ENCODE measurements at regions not wholly inside any gene's neighbourhood (a gene's known extent, or its start where the extent isn't known, plus 50 kb on each side); places are given as distances from the start of the nearest gene placed in this dataset.

DNA sequence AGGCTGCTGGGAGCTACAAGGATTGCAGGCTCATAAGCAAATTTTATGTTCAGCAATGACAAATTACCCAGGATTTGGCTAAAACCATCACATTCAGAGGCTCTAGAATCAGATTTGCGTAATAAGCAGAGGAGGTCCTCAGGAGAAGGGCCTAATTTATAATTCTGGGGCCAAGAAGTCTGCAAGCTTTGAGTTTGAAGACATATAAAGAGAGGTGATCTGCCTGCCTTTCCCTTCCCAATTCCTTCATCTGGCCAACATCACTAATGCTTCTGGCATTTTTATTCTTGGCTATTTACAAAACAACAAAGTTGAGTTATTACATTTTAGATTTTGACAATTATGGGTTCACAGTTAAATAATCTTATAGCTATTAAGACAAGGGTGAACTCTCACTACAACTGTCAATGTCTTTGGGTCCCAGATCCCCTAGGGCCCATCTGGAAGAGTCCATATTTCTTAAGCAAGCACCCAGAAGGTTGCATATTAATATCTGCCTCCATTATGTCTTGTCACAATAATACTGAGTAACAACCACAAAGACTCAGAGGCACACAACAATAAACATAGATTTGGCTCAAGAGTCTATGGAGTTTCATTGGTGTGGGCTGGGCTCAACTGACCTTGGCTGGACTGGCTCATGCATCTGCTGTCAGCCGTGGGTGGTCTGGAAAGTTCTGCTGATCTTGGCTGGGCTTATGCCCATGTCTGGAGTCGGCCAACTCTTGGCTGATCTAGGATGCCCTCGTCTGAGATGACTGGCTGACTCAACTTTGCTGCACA lies 67.2 kb upstream of the CD82 start:
- DNase-seq, result peak in 1 of 3 donors; percentile 13

DNA sequence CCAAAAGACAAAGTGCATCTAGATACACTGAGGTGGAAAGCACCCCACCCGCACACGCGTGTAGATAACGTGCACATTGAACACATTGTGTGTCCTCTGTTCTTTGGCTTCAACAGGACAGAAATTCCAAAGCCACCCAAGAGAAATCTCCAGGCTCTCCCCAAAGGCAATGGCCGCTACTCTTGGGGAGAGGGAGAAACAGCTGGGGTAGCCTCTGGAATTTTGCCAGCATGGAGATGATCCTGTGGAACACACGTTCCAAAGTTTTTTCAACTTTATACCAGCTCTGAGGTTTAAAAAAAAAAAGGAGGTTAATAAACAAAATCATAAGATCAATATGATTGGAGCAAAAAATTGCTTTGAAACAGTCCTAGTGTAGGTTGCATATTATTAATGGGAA lies 63.0 kb upstream of the CD82 start:
- no peak for DNase-seq

DNA sequence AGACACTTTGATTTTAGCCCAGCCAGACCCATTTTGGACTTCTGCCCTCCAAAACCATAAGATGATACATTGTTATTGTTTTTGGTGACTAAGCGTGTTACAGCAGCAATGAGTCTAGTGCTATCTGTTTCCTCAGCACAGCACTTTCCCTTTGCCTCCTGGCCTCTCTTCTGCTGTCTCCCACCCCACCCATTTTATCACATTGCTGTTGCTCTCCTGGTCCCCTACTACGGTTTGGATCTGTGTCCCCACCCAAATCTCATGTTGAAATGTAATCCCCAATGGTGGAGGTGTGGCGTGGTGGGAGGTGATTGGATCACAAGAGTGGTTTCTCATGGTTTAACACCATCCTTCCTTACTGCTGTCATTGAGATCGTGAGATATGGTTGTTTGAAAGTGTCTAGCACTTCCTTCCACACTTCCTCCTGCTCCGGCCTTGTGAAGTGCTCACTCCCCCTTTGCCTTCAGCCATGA lies 59.8 kb upstream of the CD82 start:
- DNase-seq, result no peak

DNA sequence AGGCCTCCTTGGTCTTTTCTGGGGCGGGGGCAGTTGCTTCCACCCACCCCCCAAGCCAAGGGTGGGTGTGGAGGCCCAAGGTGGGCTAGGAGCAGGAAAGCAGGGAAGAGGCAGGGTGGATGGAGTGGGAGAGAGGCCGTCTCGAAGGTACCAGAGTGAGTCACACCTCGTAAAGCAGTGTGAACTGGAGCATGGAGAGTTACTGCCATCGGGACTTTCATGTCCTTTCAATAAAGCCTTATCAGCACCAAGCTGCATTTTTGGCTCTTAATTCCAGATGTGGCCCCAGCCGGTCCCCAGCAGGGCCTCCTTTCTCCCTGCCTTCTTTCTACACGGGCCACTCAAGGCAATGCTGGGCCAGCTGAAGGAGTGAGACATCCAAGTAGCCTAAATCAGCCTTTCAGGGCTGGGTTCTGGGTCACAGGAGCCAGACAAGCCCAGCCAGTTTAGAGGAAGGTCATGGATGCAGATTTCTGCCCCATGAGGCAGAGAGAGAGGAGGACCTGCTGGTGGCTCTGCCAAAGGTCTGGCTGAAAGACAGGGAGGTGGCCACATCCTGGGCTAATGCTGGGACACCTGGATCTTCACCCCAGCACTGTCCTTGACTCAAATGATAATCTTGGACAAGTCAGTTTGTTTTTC lies 59.0 kb upstream of the CD82 start:
- DNase-seq, result no peak

DNA sequence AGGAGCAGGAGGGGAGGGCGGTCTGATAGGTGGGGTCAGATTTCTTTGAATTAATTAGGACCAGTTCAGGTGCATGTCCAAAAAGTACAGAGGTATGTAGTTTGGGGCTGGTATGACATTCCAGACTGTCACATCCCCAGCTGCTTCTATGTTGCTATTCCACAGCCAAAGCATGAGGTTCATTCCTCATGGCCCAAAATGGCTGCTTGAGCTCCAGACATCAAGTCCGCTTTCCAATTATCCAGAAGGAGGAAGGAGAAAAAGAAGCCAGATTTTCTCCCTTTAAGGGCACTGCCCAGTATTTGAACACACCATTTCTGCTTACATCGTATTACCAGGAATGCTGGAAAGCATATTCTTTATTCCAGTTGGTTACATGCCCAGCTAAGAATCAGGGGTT lies 58.0 kb upstream of the CD82 start:
- no peak for DNase-seq

DNA sequence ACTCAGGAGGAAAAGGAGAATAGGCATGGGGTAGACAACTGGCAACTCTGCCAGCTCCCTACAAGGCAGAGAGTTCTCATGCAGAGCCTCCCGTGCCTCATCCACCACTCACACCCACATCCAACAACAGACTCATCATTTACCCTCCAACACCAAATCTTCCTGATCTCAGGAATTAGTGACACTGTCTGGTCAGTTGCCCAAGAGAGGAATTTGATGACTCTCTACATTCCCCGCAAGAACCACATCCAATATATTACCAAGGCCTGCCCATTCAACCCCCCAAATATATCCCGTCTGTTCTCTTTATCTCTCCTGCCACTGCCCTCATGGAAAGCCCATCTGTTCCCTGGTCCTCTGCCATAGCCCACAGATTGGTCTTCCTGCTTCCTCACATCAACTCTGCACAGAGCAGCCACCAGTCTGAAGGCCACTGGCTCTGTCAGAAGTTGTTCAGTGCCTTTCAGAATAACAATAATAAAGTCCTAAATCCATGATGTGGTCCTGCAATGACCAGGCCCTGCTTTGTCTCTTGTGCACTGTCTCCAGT lies 57.5 kb upstream of the CD82 start:
- DNase-seq, result no peak

DNA sequence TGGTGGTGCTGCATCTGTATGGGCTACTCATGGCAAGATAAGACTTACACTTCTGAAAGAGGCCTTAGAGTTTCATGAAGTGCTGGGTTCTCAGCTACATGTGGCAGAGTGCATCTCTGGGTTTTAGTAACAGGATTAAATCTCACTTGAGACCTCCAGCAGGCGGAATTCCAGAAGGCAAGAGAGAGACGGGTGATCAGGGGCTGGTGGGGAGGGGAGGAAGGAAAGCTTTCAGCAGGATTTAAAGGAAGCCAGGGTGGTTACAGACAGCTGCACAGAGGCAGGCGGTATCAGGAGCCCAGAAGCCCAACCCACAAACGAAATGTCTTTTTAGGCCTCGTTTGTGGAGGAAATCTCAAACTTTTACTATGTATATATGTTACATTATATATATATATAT lies 56.2 kb upstream of the CD82 start:
- DNase-seq, result no peak

DNA sequence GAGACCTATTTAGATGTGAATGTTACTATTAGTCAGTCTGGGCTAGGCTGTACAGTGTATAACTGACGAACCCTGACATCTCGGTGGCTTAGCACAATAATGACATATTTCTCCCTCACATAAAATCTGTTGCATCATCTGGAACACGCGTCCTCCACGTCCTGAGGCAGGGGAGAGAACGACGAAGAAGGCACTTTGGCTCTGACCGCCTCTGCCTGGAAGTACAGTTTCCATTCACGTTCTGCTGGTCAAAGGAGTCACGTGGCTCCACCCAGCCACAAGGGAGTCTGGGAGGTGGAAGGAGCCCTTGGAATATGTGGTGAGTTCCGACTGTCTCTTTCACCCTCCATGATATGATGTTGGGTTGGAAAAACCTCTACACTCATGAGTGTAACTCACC lies 55.1 kb upstream of the CD82 start:
- no peak for DNase-seq

DNA sequence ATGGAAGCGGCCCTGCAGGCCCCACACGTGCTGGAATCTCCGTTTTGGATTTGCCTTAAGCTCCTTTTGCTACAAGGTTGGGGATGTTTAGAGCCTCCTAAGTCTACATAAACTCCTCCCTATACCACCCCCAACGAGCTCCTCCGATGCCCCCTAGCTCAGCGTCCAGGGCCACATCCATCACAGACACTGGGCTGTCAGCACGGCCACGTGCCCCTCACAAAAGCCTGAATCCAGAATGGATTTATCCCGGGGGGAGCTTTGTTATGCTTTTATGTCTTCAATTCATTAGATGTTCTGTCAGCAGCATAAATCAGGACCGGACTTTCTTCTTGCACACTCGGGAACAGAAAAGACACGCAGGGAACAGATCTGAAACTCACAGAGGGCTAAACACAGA lies 52.6 kb upstream of the CD82 start:
- DNase-seq, result no peak

DNA sequence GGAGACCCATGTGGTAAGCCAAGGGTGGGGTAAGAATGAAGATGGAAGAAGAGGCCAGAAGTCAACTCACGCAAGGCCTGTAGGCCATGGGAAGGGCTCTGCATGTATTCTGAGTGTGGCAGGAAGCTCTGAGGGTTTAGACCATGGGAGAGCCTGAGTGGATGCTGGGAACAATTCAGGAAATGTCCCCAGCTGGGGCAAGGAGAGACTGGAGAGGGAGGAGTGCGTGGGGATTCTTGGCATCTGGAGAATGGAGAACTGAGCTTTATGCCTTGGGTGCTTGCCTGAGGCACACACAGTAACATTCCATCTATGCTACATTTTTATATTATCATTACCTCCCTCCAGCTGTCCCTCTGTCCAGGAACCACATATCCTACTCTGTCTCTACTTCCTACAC lies 50.4 kb upstream of the CD82 start:
- no peak for DNase-seq

All from suppressor macrophage treated with lipopolysaccharide for 1 hour (primary cell).